GM13976 (cell line): ENCODE measurements at regions not wholly inside any gene's neighbourhood (a gene's known extent, or its start where the extent isn't known, plus 50 kb on each side); places are given as distances from the start of the nearest gene placed in this dataset.
"Not testable (repeated sequence)": the region's sequence is repeated elsewhere in the genome, so short reads cannot be mapped to it uniquely, and the experiment has no call there.

Experiments
- DNase-seq: peaks from one replicate; pipeline ENCODE4 v3.0.0; 2012; ENCODE audit warnings: low spot score
- in situ Hi-C: fragments of 300-500 bp; cut with MboI; formaldehyde crosslinking; loops from one replicate; pipeline ENCODE4 v1.12.0; 2022; ENCODE audit warnings: low sequenced_read_pairs, mixed read lengths, inconsistent platforms; ENCODE audit not compliant: unreplicated experiment
- TF ChIP-seq, protein P1 (sequence below): IDR thresholded peaks from 2 replicates; pipeline ENCODE4 v1.5.1; 2012; ENCODE audit warnings: borderline replicate concordance, mild to moderate bottlenecking; ENCODE audit not compliant: insufficient read depth; ENCODE audit errors: extremely low read depth, missing control alignments, control extremely low read depth

- TF ChIP-seq, protein P1, sequence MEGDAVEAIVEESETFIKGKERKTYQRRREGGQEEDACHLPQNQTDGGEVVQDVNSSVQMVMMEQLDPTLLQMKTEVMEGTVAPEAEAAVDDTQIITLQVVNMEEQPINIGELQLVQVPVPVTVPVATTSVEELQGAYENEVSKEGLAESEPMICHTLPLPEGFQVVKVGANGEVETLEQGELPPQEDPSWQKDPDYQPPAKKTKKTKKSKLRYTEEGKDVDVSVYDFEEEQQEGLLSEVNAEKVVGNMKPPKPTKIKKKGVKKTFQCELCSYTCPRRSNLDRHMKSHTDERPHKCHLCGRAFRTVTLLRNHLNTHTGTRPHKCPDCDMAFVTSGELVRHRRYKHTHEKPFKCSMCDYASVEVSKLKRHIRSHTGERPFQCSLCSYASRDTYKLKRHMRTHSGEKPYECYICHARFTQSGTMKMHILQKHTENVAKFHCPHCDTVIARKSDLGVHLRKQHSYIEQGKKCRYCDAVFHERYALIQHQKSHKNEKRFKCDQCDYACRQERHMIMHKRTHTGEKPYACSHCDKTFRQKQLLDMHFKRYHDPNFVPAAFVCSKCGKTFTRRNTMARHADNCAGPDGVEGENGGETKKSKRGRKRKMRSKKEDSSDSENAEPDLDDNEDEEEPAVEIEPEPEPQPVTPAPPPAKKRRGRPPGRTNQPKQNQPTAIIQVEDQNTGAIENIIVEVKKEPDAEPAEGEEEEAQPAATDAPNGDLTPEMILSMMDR = no peak
- DNase-seq = no peak
- in situ Hi-C loops = no loop called here
These were observed 579.0 kb upstream of the CBLB start for GRCh38 chr3:106447723-106448301.

GRCh38 chr3:106448372-106448966 lies 579.7 kb upstream of the CBLB start:
- in situ Hi-C loops = not testable (repeated sequence)

GRCh38 chr3:106452096-106452495 lies 583.3 kb upstream of the CBLB start:
- TF ChIP-seq, protein P1 = no peak
- no peak for DNase-seq
- in situ Hi-C loops = no loop called here

More at GRCh38 chr3:106448372-106448966, 579.7 kb upstream of the CBLB start:
- not testable (repeated sequence) for DNase-seq

GRCh38 chr3:106454497-106454896 lies 585.7 kb upstream of the CBLB start:
- TF ChIP-seq, protein P1 = no peak
- DNase-seq = no peak
- in situ Hi-C loops = no loop called here

- TF ChIP-seq, protein P1 = no peak
- peak; percentile 36 for DNase-seq
- in situ Hi-C loops = no loop called here
These were observed 588.7 kb upstream of the CBLB start for GRCh38 chr3:106457281-106458180.

GRCh38 chr3:106458952-106459351 lies 590.1 kb upstream of the CBLB start:
- in situ Hi-C loops = no loop called here
- DNase-seq = no peak
- TF ChIP-seq, protein P1 = no peak

DNA sequence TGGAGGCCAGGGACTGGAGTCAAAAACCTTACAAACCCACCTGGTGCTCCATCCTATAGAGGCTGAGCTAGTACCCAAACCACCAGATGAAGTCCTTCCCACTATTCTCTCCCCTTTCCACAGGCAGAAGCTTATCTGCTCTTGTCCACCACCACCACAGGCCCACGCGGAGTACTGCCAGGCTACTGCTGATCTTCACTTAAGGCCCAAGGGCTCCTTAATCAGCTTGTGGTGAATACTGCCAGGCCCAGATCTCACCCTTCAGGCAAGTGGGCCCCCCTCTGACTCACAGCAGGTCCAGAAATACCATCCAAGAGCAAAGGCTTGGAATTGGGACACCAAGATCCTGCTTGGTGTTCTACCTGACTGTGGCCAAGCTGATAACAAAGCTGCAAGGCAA lies 598.1 kb upstream of the CBLB start:
- DNase-seq = no peak
- TF ChIP-seq, protein P1 = no peak
- in situ Hi-C loops = no loop called here
